VCaP (cell line): ENCODE measurements at regions not wholly inside any gene's neighbourhood (a gene's known extent, or its start where the extent isn't known, plus 50 kb on each side); places are given as distances from the start of the nearest gene placed in this dataset.

Experiments
- H3K27ac ChIP-seq: fragments of 450-650 bp; 2 replicates; pipeline ENCODE4 v1.5.1; 2017
- TF ChIP-seq, protein P1 (sequence below): fragments of 450-650 bp; conservative IDR thresholded peaks from 2 replicates; pipeline ENCODE4 v1.5.1; 2017; ENCODE audit warnings: mild to moderate bottlenecking, moderate library complexity

DNA sequence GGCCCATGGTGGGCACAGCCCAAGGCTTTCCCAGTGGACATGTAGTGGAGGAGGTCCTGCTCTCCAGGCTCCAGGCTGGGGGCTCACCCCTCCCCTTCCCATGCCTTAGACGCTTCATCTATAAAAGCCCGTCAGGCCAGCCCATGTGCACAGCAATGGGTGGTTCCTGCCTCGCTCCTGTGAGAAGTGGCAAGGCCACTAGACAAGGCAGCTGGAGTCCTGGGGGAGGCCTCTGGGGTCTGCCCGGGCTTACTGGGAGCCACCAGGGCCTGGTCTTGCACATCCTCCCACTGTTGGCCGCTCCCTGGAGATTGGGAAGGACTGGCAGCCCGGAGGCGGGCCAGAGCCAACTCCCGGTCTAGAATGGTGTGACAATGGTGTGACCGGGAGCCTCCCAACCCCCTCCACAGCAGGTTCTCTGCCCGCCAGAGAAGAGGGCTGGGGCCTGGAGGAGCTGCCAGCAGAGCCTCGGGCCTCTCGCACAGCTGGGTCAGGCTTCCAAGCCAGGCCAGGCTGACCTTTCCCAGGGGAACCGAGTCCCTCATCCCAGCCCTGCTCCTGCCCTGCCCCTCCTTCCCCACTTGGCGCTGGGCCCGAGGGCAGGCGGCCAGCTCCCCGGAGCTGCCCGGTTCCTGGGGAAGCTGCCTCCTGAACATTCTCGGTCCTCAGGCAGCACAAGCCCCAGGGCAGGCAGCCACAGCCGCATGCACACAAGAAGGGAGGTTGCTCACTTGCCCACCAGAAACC, 97.9 kb downstream of the RFLNA start:
- H3K27ac ChIP-seq = peak overlapping the region; percentile 95

DNA sequence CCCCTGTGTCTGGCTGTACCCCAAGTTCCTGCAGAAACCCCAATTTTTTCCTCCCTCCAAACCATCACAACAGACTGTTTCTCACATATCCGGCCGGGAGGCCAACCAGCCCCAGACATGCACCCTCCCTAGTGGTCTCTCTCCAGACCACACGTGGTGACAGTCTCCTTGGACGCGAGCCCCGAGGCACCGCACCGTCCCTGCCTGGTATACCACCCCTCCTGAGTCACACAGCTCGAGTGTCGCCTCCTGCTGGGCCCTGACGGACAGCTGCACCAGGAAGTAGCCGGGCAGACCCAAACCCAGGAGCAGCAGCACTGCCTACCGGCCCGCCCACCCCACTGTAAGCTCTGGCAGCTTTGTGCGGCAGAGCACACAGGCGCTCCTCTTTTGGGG, 97.4 kb downstream of the RFLNA start:
- peak overlapping the region; percentile 95 for H3K27ac ChIP-seq

More for the DNA sequence above, 97.9 kb downstream of the RFLNA start:
- TF ChIP-seq, protein P1, sequence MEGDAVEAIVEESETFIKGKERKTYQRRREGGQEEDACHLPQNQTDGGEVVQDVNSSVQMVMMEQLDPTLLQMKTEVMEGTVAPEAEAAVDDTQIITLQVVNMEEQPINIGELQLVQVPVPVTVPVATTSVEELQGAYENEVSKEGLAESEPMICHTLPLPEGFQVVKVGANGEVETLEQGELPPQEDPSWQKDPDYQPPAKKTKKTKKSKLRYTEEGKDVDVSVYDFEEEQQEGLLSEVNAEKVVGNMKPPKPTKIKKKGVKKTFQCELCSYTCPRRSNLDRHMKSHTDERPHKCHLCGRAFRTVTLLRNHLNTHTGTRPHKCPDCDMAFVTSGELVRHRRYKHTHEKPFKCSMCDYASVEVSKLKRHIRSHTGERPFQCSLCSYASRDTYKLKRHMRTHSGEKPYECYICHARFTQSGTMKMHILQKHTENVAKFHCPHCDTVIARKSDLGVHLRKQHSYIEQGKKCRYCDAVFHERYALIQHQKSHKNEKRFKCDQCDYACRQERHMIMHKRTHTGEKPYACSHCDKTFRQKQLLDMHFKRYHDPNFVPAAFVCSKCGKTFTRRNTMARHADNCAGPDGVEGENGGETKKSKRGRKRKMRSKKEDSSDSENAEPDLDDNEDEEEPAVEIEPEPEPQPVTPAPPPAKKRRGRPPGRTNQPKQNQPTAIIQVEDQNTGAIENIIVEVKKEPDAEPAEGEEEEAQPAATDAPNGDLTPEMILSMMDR = no peak

DNA sequence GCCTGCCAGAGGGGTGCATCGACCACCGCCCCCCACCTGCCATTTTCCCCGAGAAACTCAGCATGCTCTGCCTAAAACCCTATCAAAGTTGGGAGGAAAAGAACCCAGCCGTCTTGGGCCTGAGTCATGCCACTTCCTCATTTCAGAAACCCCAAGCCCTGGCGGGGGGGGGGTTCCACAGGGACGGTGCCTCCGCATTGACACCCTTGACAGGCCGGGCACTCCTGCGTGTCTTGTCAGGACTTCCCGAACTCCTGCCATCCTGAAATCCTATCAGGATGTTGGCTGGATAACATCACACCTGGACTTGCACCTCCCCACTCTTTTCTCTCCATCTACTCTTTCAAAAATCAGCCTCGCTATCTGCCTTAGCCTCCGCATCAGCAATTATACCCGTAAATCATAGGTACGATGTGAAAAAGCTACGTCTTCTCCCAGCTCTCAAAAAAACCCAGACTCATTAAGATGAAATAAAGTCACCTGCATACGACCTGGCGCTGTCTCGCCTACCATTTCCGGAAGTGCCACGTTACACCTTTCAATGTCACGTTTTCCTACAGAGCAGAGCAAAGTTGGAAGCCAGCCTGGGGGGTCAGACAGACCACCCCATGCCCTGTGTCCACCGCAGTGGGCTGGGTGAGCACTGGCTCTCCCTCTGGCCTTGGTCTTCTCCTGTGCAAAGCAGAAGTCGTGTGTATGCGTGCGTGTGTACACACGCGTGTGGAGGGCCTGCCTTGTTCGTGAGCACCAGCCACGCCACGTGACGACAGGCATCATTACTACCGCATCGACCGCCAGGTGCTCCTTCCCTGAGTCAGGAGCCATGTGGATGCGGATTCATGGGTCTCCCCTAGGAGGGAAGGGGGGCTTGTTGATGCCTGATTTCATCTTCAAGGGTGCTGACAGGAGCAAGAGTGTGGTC, 96.7 kb downstream of the RFLNA start:
- TF ChIP-seq, protein P1 = no peak
- peak overlapping the region; percentile 95 for H3K27ac ChIP-seq

More for the DNA sequence above, 97.4 kb downstream of the RFLNA start:
- TF ChIP-seq, protein P1 = no peak

GRCh38 chr12:124390442-124391097, 95.7 kb downstream of the RFLNA start:
- TF ChIP-seq, protein P1 = no peak
- H3K27ac ChIP-seq = peak overlapping the region; percentile 95

DNA sequence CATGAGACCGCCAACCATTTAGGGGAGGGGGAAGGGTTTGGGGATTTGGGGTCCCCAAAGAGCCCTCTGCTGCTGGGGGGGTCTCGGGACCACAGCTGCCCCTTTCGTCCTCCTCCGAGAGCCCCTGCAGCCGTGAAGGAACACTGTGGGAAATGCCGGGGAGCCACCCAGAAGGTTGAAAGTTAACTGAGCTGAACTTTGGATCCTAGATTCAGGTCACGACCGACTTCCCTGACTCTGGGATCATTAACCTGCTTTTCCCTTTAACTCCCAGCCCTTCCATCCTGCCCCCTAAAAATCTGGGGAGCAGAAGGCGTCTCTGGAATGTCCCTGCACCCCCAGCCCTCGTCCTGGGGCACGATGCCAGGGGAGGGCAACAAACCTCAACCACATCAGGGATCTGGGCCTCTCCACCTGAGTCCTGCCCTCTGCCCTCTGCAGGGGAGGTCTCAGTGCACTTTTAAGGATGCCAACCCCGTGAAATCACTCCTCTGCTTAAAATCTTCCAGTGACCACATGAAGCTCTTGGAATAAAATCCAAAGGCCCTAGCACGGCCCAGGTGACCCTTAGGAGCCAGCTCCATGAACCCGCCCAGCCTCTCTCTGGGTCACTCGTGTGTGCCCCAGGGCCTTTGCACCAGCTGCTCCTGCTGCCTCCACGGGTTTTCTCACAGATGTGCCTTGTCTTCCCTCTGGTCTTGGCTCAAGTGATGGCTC, 95.0 kb downstream of the RFLNA start:
- H3K27ac ChIP-seq = peak overlapping the region; percentile 95

DNA sequence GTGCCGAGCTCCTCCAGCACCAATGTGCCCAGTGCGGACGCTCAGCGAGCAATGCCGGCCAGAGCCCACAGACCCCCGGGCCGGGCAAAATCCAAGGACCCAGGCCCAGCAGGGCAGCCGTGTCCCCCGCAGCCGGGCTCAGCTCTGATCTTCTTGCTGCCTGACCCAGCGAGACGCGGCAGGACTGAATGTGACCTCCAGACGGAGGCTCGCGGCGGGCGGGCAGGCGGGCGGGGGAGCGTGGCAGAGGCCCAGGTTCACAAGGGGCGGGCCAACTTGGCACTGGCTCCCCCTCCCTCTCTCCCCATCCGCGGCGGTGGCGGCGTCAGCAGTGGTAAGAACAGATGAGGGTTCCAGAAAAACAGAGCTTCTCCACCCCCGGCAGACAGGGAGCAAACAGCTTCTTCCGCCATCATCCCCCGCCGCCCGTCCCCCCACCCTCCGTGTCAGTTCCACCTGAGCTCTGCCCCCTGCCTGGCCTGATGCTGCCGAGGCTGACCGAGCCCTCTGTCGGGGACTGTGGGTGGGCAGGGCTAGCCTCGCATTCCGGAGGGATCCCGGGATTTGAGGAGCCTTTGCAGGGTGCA, 94.3 kb downstream of the RFLNA start:
- H3K27ac ChIP-seq = peak overlapping the region; percentile 95

More for the DNA sequence above, 95.0 kb downstream of the RFLNA start:
- TF ChIP-seq, protein P1 = no peak

More for the DNA sequence above, 94.3 kb downstream of the RFLNA start:
- TF ChIP-seq, protein P1 = no peak
